ENCODE measurements at regions not wholly inside any gene's neighbourhood (a gene's known extent, or its start where the extent isn't known, plus 50 kb on each side); places are given as distances from the start of the nearest gene placed in this dataset.

DNA sequence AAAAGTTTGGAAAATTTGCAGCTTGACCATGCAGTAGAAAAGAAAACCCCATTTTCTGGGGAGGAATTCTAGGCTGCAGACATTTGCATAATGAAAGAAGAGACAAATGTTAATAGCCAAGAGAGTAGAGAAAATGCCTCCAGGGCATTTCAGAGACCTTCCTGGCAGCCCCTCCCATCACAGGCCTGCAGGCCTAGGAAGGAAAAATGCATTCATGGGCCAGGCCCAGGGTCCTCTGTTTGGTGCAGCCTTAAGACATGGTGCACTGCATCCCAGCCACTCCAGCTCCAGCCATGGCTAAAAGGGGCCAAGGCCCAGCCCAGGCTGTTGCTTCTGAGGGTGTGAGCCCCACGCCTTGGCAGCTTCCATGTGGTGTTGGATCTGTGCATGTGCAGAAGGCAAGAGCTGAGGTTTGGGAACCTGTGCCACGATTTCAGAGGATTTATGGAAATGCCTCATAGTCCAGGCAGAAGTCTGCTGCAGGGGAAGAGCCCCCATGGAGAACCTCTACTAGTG lies 75.0 kb upstream of the OR13F1 start:
- DNase-seq (ENCODE audit: low read depth in 2 of 2) = no peak

DNA sequence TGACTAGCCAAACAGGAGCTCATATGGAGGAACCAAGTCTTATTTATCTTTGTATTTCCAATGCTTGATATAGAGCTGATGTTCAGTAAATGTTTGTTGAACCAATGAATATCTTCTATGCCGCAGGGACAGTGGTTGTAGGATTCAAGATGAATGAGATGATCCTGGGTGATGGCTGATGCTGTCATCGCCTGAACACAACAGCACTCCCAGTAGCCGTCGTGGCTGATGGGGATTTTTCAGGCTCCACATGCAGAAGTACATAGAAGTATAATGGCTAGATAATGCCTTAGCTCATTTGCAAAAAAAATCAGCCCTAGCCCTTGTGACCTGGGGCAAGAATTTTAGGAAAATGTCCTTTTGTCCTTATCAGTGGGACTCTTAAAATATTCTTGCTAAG lies 69.0 kb upstream of the OR13F1 start:
- no peak for DNase-seq (ENCODE audit: low read depth in 2 of 2)

DNA sequence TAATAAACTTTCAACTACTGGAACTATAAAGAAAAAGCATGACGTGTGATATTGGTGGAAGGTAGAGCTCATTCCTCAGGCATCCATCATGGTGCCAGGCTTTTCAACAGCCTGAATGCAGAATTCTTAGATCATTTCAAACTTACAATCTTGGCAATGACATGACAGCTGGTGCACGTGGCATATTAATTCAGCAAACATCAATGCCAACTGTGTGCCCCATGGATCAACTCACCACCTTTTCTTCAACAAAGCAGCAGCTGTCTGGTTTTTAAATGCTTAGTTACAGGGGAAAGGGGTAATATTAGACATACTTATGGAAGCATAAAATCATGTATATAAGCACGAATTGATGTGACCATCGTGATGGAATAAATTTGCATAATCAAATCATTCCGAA lies 56.0 kb upstream of the OR13F1 start:
- no peak for DNase-seq (ENCODE audit: low read depth in 2 of 2)

All from dermis microvascular lymphatic vessel endothelial cell (primary cell).